Neural progenitor cell (in vitro differentiated cells): ENCODE measurements at regions not wholly inside any gene's neighbourhood (a gene's known extent, or its start where the extent isn't known, plus 50 kb on each side); places are given as distances from the start of the nearest gene placed in this dataset.

Source experiments
- CTCF ChIP-seq: fragments of 200-600 bp; sonication (generic); IDR thresholded peaks from 2 replicates; pipeline ENCODE4 v1.5.1; 2017; ENCODE audit warnings: antibody characterized with exemption, mild to moderate bottlenecking
- EZH2 ChIP-seq: fragments of 200-600 bp; sonication (generic); IDR thresholded peaks from 2 replicates; pipeline ENCODE4 v1.6.1; 2017; ENCODE audit warnings: antibody characterized with exemption, mild to moderate bottlenecking, moderate library complexity
- EZH2phosphoT487 ChIP-seq: fragments of 200-600 bp; sonication (generic); IDR thresholded peaks from 2 replicates; pipeline ENCODE4 v1.6.1; 2017; ENCODE audit warnings: antibody characterized with exemption

GRCh38 chr2:52429171-52429570 lies 1338.4 kb upstream of the CHAC2 start:
- TF ChIP-seq CTCF (no peak), EZH2 (no peak), EZH2phosphoT487 (no peak)
